Right lobe of liver (tissue), 4 donors: ENCODE measurements at regions not wholly inside any gene's neighbourhood (a gene's known extent, or its start where the extent isn't known, plus 50 kb on each side); places are given as distances from the start of the nearest gene placed in this dataset.

Source experiments
- CTCF ChIP-seq, 4 donors: fragments of 200-600 bp in 3 of 4; fragments of 450-650 bp in 1 of 4; IDR thresholded peaks; one replicate each; pipeline versions ENCODE4 v1.5.1 to v1.8.0; 2016 to 2022; ENCODE audit warnings: antibody characterized with exemption in 4 of 4, mild to moderate bottlenecking in 2 of 4
- POLR2A ChIP-seq: fragments of 450-650 bp; IDR thresholded peaks from one replicate; pipeline ENCODE4 v1.6.1; 2017; ENCODE audit warnings: antibody characterized with exemption, mild to moderate bottlenecking
- donor health status: DM: no; HTN: no; CAD: no.
- donor health status: DM: no; HTN: no; CAD: no.
- donor health status: DM: no; HTN: yes; CAD: no.

- TF ChIP-seq CTCF (IDR thresholded peaks at IDR 0.05) (no peak), POLR2A (no peak)
These were observed 73.8 kb upstream of the CD2AP start for GRCh38 chr6:47403801-47404200.
